Liver (tissue), 7 donors: ENCODE measurements at regions not wholly inside any gene's neighbourhood (a gene's known extent, or its start where the extent isn't known, plus 50 kb on each side); places are given as distances from the start of the nearest gene placed in this dataset.

Source experiments
- DNase-seq: peaks from one replicate; pipeline ENCODE4 v3.0.0-alpha.2; 2017; ENCODE audit warnings: low spot score
- H3K27ac ChIP-seq, 2 donors: one replicate each; pipeline ENCODE4 v1.7.0; 2013; ENCODE audit warnings: inconsistent platforms in 2 of 2, low read length in 2 of 2, control low read depth in 1 of 2, low read depth in 1 of 2, mild to moderate bottlenecking in 1 of 2
- H3K27me3 ChIP-seq, 4 donors: one replicate each; pipeline versions ENCODE4 v1.6.1 to v1.7.0; 2013; ENCODE audit warnings: low read length in 3 of 4, inconsistent platforms in 1 of 4, mild to moderate bottlenecking in 1 of 4, moderate library complexity in 1 of 4; ENCODE audit not compliant: control insufficient read depth in 4 of 4, insufficient read depth in 4 of 4
- H3K36me3 ChIP-seq, 4 donors: one replicate each; pipeline versions ENCODE4 v1.6.1 to v1.7.0; 2013; ENCODE audit warnings: low read length in 3 of 4, mild to moderate bottlenecking in 3 of 4, low read depth in 1 of 4, moderate library complexity in 1 of 4; ENCODE audit not compliant: control insufficient read depth in 4 of 4, insufficient read depth in 3 of 4
- H3K4me1 ChIP-seq, 4 donors: one replicate each; pipeline versions ENCODE4 v1.6.1 to v1.7.0; 2013; ENCODE audit warnings: low read length in 3 of 4, mild to moderate bottlenecking in 3 of 4, moderate library complexity in 1 of 4; ENCODE audit not compliant: control insufficient read depth in 4 of 4, insufficient read depth in 4 of 4
- H3K4me3 ChIP-seq, 3 donors: one replicate each; pipeline versions ENCODE4 v1.6.1 to v1.7.0; 2013; ENCODE audit warnings: low read length in 3 of 3, control low read depth in 1 of 3, low read depth in 1 of 3, mild to moderate bottlenecking in 1 of 3
- H3K9ac ChIP-seq, 2 donors: one replicate each; pipeline ENCODE4 v1.7.0; 2013; ENCODE audit warnings: low read length in 2 of 2, mild to moderate bottlenecking in 2 of 2, moderate library complexity in 2 of 2, control low read depth in 1 of 2, low read depth in 1 of 2
- H3K9me3 ChIP-seq, 4 donors: one replicate each; pipeline versions ENCODE4 v1.6.1 to v1.7.0; 2013; ENCODE audit warnings: low read length in 3 of 4; ENCODE audit not compliant: control insufficient read depth in 4 of 4
- EGR1 ChIP-seq, 2 donors: IDR thresholded peaks; 2 replicates each; pipeline ENCODE4 v1.6.1; 2016 to 2018; ENCODE audit warnings: antibody characterized with exemption in 2 of 2, low read depth in 2 of 2
- FOXA1 ChIP-seq: IDR thresholded peaks from 2 replicates; pipeline ENCODE4 v1.6.1; 2016; ENCODE audit warnings: antibody characterized with exemption
- FOXA2 ChIP-seq: IDR thresholded peaks from 2 replicates; pipeline ENCODE4 v1.6.1; 2016; ENCODE audit warnings: antibody characterized with exemption
- GABPA ChIP-seq, 2 donors: IDR thresholded peaks in 1 of 2; conservative IDR thresholded peaks in 1 of 2; 2 replicates each; pipeline ENCODE4 v1.6.1; 2016; ENCODE audit warnings: antibody characterized with exemption in 2 of 2, mild to moderate bottlenecking in 1 of 2, moderate library complexity in 1 of 2
- HNF4A ChIP-seq, 2 donors: conservative IDR thresholded peaks; 2 replicates each; pipeline ENCODE4 v1.6.1; 2016; ENCODE audit warnings: antibody characterized with exemption in 2 of 2, mild to moderate bottlenecking in 2 of 2
- HNF4G ChIP-seq: IDR thresholded peaks from 2 replicates; pipeline ENCODE4 v1.6.1; 2016; ENCODE audit warnings: antibody characterized with exemption
- RAD21 ChIP-seq, 2 donors: IDR thresholded peaks; 2 replicates each; pipeline ENCODE4 v1.6.1; 2016; ENCODE audit warnings: antibody characterized with exemption in 2 of 2, mild to moderate bottlenecking in 2 of 2
- RXRA ChIP-seq, 2 donors: IDR thresholded peaks; 2 replicates each; pipeline ENCODE4 v1.6.1; 2017 to 2018; ENCODE audit warnings: antibody characterized with exemption in 2 of 2, mild to moderate bottlenecking in 1 of 2
- SP1 ChIP-seq: IDR thresholded peaks from 2 replicates; pipeline ENCODE4 v1.6.1; 2018; ENCODE audit warnings: antibody characterized with exemption, mild to moderate bottlenecking
- TAF1 ChIP-seq: conservative IDR thresholded peaks from 2 replicates; pipeline ENCODE4 v1.6.1; 2016; ENCODE audit warnings: antibody characterized with exemption, mild to moderate bottlenecking
- YY1 ChIP-seq: IDR thresholded peaks from 2 replicates; pipeline ENCODE4 v1.6.1; 2016; ENCODE audit warnings: antibody characterized with exemption, mild to moderate bottlenecking
- WGBS: extraction: QIAGEN DNeasy Blood & Tissue Kit; methylation state at CpG from one replicate; pipeline ENCODE4 v1.1.7; 2013; 5-methylcytosine and 5-hydroxymethylcytosine counted together
- TF ChIP-seq, protein P1 (sequence below): IDR thresholded peaks from 2 replicates; pipeline ENCODE4 v1.6.1; 2016; ENCODE audit warnings: antibody characterized with exemption
- TF ChIP-seq, protein P2 (sequence below): IDR thresholded peaks from 2 replicates; pipeline ENCODE4 v1.6.1; 2016; ENCODE audit warnings: antibody characterized with exemption, mild to moderate bottlenecking
- TF ChIP-seq, protein P3 (sequence below): IDR thresholded peaks from 2 replicates; pipeline ENCODE4 v1.6.1; 2016; ENCODE audit warnings: antibody characterized with exemption
- TF ChIP-seq, protein P4 (sequence below): IDR thresholded peaks from 2 replicates; pipeline ENCODE4 v1.6.1; 2016; ENCODE audit warnings: antibody characterized with exemption
- donor health status: healthy.
- donor health status: healthy.
- donor health status: healthy.
- donor health status: healthy.

DNA sequence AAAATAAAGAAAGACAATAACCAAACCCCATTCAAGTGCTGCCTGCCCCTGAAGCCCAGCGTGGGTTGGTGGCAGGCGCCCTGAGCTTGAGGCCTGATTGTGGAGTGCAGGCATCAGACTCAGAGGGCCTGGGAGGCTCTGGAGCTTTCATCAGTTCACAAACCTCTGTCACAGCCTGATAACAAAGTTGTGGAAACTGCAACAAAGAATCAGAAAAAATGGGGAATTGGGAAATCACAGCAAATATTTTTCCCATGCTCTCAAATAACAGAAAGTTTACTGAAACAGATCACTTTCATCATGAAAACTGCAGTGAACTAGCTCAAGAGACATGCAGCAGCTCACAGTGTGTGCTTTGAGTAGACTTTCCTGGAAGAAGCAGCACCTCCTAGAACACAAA is 793.6 kb downstream of the UQCRFS1 start:
- WGBS, result 86% methylated on average over 2 of the region's 2 CpGs

DNA sequence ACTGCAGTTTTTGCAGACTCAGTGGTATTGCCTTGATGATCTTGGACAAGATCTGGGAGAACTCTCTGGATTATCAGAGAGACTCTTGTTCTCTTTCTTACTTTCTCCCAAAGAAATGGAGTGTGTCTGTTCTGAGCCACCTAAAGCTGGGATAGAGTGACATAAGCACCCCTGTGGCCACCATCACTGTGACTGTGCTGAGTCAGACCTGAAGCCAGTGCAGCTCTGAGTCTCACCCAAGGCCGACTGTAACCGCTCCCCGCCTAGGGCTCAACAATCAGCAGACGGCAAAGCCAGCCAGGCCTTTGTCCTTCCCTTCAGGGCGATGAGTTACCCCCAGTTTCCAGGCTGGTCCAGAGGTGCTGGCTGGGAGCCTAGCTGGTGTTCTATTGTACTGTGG is 795.6 kb downstream of the UQCRFS1 start:
- no peak overlapping the region for H3K27ac ChIP-seq
- 71% methylated on average over 5 of the region's 5 CpGs for WGBS
- no peaks in the 10 kb centered on the region for H3K9me3 ChIP-seq
- TF ChIP-seq, protein P1, sequence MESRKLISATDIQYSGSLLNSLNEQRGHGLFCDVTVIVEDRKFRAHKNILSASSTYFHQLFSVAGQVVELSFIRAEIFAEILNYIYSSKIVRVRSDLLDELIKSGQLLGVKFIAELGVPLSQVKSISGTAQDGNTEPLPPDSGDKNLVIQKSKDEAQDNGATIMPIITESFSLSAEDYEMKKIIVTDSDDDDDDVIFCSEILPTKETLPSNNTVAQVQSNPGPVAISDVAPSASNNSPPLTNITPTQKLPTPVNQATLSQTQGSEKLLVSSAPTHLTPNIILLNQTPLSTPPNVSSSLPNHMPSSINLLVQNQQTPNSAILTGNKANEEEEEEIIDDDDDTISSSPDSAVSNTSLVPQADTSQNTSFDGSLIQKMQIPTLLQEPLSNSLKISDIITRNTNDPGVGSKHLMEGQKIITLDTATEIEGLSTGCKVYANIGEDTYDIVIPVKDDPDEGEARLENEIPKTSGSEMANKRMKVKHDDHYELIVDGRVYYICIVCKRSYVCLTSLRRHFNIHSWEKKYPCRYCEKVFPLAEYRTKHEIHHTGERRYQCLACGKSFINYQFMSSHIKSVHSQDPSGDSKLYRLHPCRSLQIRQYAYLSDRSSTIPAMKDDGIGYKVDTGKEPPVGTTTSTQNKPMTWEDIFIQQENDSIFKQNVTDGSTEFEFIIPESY, result no peak
- TF ChIP-seq EGR1 (IDR thresholded peaks at IDR 0.05; ENCODE audit: low read depth in 2 of 2) (no peak), FOXA2 (no peak), TAF1 (no peak), HNF4A (conservative IDR thresholded peaks at IDR 0.05) (no peak), RAD21 (IDR thresholded peaks at IDR 0.05) (no peak), FOXA1 (no peak), YY1 (no peak)
- TF ChIP-seq, protein P2, sequence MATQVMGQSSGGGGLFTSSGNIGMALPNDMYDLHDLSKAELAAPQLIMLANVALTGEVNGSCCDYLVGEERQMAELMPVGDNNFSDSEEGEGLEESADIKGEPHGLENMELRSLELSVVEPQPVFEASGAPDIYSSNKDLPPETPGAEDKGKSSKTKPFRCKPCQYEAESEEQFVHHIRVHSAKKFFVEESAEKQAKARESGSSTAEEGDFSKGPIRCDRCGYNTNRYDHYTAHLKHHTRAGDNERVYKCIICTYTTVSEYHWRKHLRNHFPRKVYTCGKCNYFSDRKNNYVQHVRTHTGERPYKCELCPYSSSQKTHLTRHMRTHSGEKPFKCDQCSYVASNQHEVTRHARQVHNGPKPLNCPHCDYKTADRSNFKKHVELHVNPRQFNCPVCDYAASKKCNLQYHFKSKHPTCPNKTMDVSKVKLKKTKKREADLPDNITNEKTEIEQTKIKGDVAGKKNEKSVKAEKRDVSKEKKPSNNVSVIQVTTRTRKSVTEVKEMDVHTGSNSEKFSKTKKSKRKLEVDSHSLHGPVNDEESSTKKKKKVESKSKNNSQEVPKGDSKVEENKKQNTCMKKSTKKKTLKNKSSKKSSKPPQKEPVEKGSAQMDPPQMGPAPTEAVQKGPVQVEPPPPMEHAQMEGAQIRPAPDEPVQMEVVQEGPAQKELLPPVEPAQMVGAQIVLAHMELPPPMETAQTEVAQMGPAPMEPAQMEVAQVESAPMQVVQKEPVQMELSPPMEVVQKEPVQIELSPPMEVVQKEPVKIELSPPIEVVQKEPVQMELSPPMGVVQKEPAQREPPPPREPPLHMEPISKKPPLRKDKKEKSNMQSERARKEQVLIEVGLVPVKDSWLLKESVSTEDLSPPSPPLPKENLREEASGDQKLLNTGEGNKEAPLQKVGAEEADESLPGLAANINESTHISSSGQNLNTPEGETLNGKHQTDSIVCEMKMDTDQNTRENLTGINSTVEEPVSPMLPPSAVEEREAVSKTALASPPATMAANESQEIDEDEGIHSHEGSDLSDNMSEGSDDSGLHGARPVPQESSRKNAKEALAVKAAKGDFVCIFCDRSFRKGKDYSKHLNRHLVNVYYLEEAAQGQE, result no peak
- TF ChIP-seq, protein P3, sequence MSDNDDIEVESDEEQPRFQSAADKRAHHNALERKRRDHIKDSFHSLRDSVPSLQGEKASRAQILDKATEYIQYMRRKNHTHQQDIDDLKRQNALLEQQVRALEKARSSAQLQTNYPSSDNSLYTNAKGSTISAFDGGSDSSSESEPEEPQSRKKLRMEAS, result no peak
- TF ChIP-seq, protein P4, sequence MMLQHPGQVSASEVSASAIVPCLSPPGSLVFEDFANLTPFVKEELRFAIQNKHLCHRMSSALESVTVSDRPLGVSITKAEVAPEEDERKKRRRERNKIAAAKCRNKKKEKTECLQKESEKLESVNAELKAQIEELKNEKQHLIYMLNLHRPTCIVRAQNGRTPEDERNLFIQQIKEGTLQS, result no peak

More for the DNA sequence above, 793.6 kb downstream of the UQCRFS1 start:
- TF ChIP-seq, protein P2, result no peak
- TF ChIP-seq RAD21 (IDR thresholded peaks at IDR 0.05) (no peak), SP1 (no peak), GABPA (IDR thresholded peaks at IDR 0.05 in 1 of 2, conservative IDR thresholded peaks at IDR 0.05 in 1 of 2) (no peak), TAF1 (no peak), RXRA (IDR thresholded peaks at IDR 0.05) (no peak), HNF4A (conservative IDR thresholded peaks at IDR 0.05) (no peak), YY1 (no peak), FOXA1 (no peak), HNF4G (no peak), EGR1 (IDR thresholded peaks at IDR 0.05; ENCODE audit: low read depth in 2 of 2) (no peak)
- TF ChIP-seq, protein P1, result no peak
- TF ChIP-seq, protein P4, result no peak
- TF ChIP-seq, protein P3, result no peak
- Histone ChIP-seq H3K9ac (no peak overlapping the region), H3K9me3 (no peaks in the 10 kb centered on the region), H3K27ac (no peak overlapping the region), H3K4me1 (no peaks in the 10 kb centered on the region), H3K27me3 (peaks cover 0 to 3% (median 0%) of the 10 kb centered on the region in 4 donors), H3K36me3 (no peaks in the 10 kb centered on the region), H3K4me3 (no peak overlapping the region)
- DNase-seq, result no peak

More for the DNA sequence above, 795.6 kb downstream of the UQCRFS1 start:
- DNase-seq, result no peak
- peaks cover 0 to 3% (median 0%) of the 10 kb centered on the region in 4 donors for H3K27me3 ChIP-seq
- no peak overlapping the region for H3K4me3 ChIP-seq
- H3K9ac ChIP-seq, result no peak overlapping the region
- H3K4me1 ChIP-seq, result no peaks in the 10 kb centered on the region
- H3K36me3 ChIP-seq, result no peaks in the 10 kb centered on the region
